Vagina (tissue), 2 donors: ENCODE measurements at regions not wholly inside any gene's neighbourhood (a gene's known extent, or its start where the extent isn't known, plus 50 kb on each side); places are given as distances from the start of the nearest gene placed in this dataset.
"Not testable (repeated sequence)": the region's sequence is repeated elsewhere in the genome, so short reads cannot be mapped to it uniquely, and the experiment has no call there.

Source experiments
- DNase-seq, 2 donors: peaks; one replicate each; pipeline ENCODE4 v3.0.0-alpha.2; 2017; ENCODE audit errors: extremely low spot score in 2 of 2
- H3K27ac ChIP-seq: fragments of 200-600 bp; sonication (generic); one replicate; pipeline ENCODE4 v1.5.1; 2019
- H3K27me3 ChIP-seq: fragments of 200-600 bp; sonication (generic); one replicate; pipeline ENCODE4 v1.5.1; 2019
- H3K36me3 ChIP-seq, 2 donors: fragments of 200-600 bp; sonication (generic); one replicate each; pipeline ENCODE4 v1.5.1; 2017 to 2019
- H3K4me1 ChIP-seq: fragments of 200-600 bp; sonication (generic); one replicate; pipeline ENCODE4 v1.5.1; 2019
- H3K4me3 ChIP-seq, 2 donors: fragments of 200-600 bp; sonication (generic); 1 replicate in 1 of 2; 2 replicates in 1 of 2; pipeline ENCODE4 v1.5.1; 2016 to 2019
- H3K9me3 ChIP-seq: fragments of 200-600 bp; sonication (generic); one replicate; pipeline ENCODE4 v1.5.1; 2019
- POLR2A ChIP-seq, 2 donors: fragments of 450-650 bp; IDR thresholded peaks; one replicate each; pipeline ENCODE4 v1.6.1; 2017; ENCODE audit warnings: antibody characterized with exemption in 2 of 2, mild to moderate bottlenecking in 2 of 2, moderate library complexity in 2 of 2
- POLR2AphosphoS5 ChIP-seq, 2 donors: sonication (generic); formaldehyde crosslinking; IDR thresholded peaks; one replicate each; pipeline ENCODE4 v1.9.0; 2017; ENCODE audit warnings: antibody characterized with exemption in 2 of 2, mild to moderate bottlenecking in 2 of 2, low read depth in 1 of 2; ENCODE audit not compliant: insufficient read depth in 1 of 2
- intact Hi-C: fragments of 100-400 bp; cut with DNase I; formaldehyde crosslinking; loops from one replicate; pipeline ENCODE4 v1.15.1; 2023
- TF ChIP-seq, protein P1 (sequence below), 3 experiments: fragments of 450-650 bp in 2 of 3; fragments of 200-600 bp in 1 of 3; sonication (generic) in 1 of 3; IDR thresholded peaks; one replicate each; pipeline ENCODE4 v1.5.1; 2017 to 2019; ENCODE audit warnings: antibody characterized with exemption in 3 of 3, mild to moderate bottlenecking in 2 of 3, moderate library complexity in 2 of 3

DNA sequence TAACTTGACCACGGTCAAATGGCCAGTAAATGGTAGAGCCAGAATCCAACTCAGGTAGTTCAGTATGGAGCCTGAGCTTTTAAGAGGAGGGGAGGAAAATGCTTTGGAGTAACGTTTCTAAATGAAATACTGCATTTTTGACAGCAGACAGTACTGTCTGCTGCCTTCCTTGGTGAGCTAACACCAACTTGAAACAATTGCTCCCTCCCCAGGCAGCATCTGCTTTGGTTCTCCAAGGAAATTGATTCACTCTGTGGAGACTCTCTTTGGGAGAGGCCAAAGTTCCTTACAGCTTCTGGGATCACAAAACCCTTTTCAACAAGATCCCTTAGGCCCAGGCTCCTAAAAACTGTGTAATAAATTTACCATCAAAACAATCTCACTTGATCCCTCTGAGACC, 75.2 kb upstream of the SSBP2 start:
- Histone ChIP-seq H3K9me3 (no peaks in the 10 kb centered on the region), H3K4me1 (peaks cover 11% of the 10 kb centered on the region), H3K4me3 (no peak overlapping the region), H3K27me3 (no peaks in the 10 kb centered on the region), H3K27ac (no peak overlapping the region), H3K36me3 (no peaks in the 10 kb centered on the region)
- TF ChIP-seq, protein P1, sequence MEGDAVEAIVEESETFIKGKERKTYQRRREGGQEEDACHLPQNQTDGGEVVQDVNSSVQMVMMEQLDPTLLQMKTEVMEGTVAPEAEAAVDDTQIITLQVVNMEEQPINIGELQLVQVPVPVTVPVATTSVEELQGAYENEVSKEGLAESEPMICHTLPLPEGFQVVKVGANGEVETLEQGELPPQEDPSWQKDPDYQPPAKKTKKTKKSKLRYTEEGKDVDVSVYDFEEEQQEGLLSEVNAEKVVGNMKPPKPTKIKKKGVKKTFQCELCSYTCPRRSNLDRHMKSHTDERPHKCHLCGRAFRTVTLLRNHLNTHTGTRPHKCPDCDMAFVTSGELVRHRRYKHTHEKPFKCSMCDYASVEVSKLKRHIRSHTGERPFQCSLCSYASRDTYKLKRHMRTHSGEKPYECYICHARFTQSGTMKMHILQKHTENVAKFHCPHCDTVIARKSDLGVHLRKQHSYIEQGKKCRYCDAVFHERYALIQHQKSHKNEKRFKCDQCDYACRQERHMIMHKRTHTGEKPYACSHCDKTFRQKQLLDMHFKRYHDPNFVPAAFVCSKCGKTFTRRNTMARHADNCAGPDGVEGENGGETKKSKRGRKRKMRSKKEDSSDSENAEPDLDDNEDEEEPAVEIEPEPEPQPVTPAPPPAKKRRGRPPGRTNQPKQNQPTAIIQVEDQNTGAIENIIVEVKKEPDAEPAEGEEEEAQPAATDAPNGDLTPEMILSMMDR (IDR thresholded peaks at IDR 0.05), result no peak
- TF ChIP-seq POLR2AphosphoS5 (IDR thresholded peaks at IDR 0.05; ENCODE audit: insufficient read depth in 1 of 2, low read depth in 1 of 2) (no peak), POLR2A (IDR thresholded peaks at IDR 0.05) (no peak)
- DNase-seq, result no peak
- intact Hi-C loops, result no loop called here

DNA sequence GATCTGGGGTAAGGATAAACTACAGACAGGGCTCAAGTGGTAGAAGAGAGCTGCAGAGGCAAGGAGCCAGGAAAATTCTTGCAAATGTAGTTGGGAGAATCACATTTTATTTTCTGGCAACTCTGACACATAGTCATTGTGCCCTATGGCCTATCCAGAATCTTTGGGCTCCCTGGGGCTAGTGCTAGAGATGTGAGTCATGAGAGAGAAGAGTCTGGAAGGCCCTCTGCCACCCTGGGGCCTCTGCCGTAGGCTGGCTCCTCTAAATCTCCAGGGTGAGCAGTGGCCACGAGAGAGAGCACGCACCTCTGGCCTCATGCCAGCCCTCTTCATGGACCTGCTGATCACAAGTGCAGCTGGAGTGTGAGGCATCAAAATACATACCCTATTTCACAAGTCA, 74.3 kb upstream of the SSBP2 start:
- H3K4me3 ChIP-seq, result no peak overlapping the region
- TF ChIP-seq POLR2AphosphoS5 (IDR thresholded peaks at IDR 0.05; ENCODE audit: insufficient read depth in 1 of 2, low read depth in 1 of 2) (no peak), POLR2A (IDR thresholded peaks at IDR 0.05) (no peak)
- TF ChIP-seq, protein P1 (IDR thresholded peaks at IDR 0.05), result no peak
- no peaks in the 10 kb centered on the region for H3K9me3 ChIP-seq
- H3K36me3 ChIP-seq, result no peaks in the 10 kb centered on the region
- no peak overlapping the region for H3K27ac ChIP-seq
- DNase-seq, result no peak
- peaks cover 11% of the 10 kb centered on the region for H3K4me1 ChIP-seq
- intact Hi-C loops, result no loop called here
- H3K27me3 ChIP-seq, result no peaks in the 10 kb centered on the region

DNA sequence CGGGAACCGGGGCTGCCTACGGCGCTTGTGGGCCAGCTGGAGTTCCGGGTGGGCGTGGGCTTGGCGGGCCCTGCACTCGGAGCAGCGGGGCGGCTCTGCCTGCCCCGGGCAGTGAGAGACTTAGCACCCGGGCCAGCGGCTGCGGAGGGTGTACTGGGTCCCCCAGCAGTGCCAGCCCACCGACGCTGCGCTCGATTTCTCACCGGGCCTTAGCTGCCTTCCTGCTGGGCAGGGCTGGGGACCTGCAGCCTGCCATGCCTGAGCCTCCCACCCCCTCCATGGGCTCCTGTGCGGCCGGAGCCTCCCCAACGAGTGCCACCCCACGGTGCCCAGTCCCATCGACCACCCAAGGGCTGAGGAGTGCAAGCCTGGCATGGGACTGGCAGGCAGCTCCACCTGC, 72.8 kb upstream of the SSBP2 start:
- not testable (repeated sequence) for DNase-seq

DNA sequence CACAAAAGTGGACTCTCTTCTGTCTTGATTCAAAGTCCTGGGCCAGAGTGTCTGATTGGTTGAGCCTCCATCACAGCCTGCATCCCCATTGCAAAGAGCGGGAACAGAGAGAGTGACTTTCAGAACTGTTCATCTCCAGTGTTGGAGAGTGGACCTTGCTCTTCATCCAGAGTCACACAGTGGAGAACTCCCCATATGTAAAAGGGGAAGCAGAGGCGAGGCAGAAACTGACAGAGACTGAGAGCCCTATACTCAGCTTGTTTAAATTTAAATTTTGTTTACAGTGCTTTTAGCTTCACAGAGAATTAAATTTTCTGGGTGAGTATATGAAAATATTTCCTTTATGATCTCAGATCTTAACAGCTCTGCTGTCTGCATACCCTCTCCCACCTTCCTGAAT, 70.0 kb upstream of the SSBP2 start:
- Histone ChIP-seq H3K4me1 (peaks cover 11% of the 10 kb centered on the region), H3K27me3 (no peaks in the 10 kb centered on the region), H3K4me3 (no peak overlapping the region), H3K9me3 (no peaks in the 10 kb centered on the region), H3K27ac (no peak overlapping the region), H3K36me3 (no peaks in the 10 kb centered on the region)
- intact Hi-C loops, result no loop called here
- no peak for DNase-seq
- TF ChIP-seq POLR2AphosphoS5 (IDR thresholded peaks at IDR 0.05; ENCODE audit: insufficient read depth in 1 of 2, low read depth in 1 of 2), result no peak
- TF ChIP-seq, protein P1 (IDR thresholded peaks at IDR 0.05), result no peak

More for the DNA sequence above, 72.8 kb upstream of the SSBP2 start:
- intact Hi-C loops, H3K9me3 ChIP-seq, H3K27me3 ChIP-seq, H3K27ac ChIP-seq, H3K36me3 ChIP-seq, H3K4me3 ChIP-seq: not testable (repeated sequence)
- peaks cover 11% of the 10 kb centered on the region for H3K4me1 ChIP-seq

DNA sequence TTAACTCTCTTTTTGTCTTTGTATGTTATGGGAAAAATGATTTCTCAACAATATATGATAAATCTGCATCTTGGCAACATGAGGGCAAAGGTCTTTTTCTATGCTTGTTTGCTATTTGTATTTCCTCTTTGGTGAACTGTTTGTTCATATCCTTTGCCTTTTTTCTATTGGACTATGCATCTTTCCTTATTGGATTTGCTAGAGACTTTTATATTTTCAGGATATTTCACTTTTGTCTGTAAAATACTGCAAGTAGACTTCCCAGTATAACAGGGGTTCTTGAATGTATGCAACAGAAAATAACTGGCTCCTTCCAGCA, 69.4 kb upstream of the SSBP2 start:
- no peaks in the 10 kb centered on the region for H3K9me3 ChIP-seq
- no peak for DNase-seq
- peaks cover 7% of the 10 kb centered on the region for H3K4me1 ChIP-seq
- TF ChIP-seq, protein P1 (IDR thresholded peaks at IDR 0.05), result no peak
- TF ChIP-seq POLR2A (IDR thresholded peaks at IDR 0.05), result no peak
- TF ChIP-seq POLR2AphosphoS5 (IDR thresholded peaks at IDR 0.05; ENCODE audit: insufficient read depth in 1 of 2, low read depth in 1 of 2), result no peak
- H3K27me3 ChIP-seq, result no peaks in the 10 kb centered on the region
- intact Hi-C loops, result no loop called here
- H3K27ac ChIP-seq, result no peak overlapping the region
- H3K36me3 ChIP-seq, result no peaks in the 10 kb centered on the region
- no peak overlapping the region for H3K4me3 ChIP-seq
